PC-9 (cell line): ENCODE measurements at regions not wholly inside any gene's neighbourhood (a gene's known extent, or its start where the extent isn't known, plus 50 kb on each side); places are given as distances from the start of the nearest gene placed in this dataset.

Experiments
- EZH2 ChIP-seq: fragments of 200-600 bp; sonication (generic); IDR thresholded peaks from 2 replicates; pipeline ENCODE4 v1.8.0; 2017; ENCODE audit warnings: antibody characterized with exemption, low read depth
- TF ChIP-seq, protein P1 (sequence below): fragments of 200-600 bp; sonication (generic); conservative IDR thresholded peaks from 2 replicates; pipeline ENCODE4 v1.6.1; 2017; ENCODE audit warnings: mixed run types, antibody characterized with exemption, mild to moderate bottlenecking, moderate library complexity

DNA sequence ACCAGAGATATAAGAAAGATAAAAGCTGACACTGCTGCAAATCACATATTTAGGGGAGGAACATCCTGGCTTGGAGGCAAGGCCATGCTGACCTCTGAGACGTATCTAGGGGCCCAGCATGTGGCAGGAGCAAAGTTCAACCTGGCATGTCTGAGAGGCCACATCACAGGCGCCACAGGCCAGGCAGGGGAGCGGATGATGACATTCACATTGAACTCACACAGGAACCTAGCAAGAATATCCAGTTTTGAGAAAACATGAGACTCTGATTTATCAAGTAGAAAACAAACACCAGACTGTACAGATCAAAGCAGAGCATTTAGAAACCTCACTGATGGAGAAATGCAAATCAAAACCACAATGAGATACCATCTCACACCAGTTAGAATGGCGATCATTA is 64.2 kb upstream of the STK32A start:
- TF ChIP-seq EZH2, result no peak
- TF ChIP-seq, protein P1, sequence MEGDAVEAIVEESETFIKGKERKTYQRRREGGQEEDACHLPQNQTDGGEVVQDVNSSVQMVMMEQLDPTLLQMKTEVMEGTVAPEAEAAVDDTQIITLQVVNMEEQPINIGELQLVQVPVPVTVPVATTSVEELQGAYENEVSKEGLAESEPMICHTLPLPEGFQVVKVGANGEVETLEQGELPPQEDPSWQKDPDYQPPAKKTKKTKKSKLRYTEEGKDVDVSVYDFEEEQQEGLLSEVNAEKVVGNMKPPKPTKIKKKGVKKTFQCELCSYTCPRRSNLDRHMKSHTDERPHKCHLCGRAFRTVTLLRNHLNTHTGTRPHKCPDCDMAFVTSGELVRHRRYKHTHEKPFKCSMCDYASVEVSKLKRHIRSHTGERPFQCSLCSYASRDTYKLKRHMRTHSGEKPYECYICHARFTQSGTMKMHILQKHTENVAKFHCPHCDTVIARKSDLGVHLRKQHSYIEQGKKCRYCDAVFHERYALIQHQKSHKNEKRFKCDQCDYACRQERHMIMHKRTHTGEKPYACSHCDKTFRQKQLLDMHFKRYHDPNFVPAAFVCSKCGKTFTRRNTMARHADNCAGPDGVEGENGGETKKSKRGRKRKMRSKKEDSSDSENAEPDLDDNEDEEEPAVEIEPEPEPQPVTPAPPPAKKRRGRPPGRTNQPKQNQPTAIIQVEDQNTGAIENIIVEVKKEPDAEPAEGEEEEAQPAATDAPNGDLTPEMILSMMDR, result no peak
